Activated T-cell treated with anti-CD3 and anti-CD28 coated beads, Interleukin-2, amount 50 U/mL, for 24 hours (primary cell): ENCODE measurements at regions not wholly inside any gene's neighbourhood (a gene's known extent, or its start where the extent isn't known, plus 50 kb on each side); places are given as distances from the start of the nearest gene placed in this dataset.

Experiments used
- DNase-seq: peaks from one replicate; pipeline ENCODE4 v3.0.0-alpha.2; 2020
- H3K27ac Mint-ChIP-seq: 2 replicates; pipeline ENCODE4 v1.8.0; 2020; ENCODE audit warnings: mild to moderate bottlenecking, mixed read lengths
- H3K27me3 Mint-ChIP-seq: 2 replicates; pipeline ENCODE4 v1.8.0; 2020; ENCODE audit warnings: mixed read lengths
- H3K36me3 Mint-ChIP-seq: 2 replicates; pipeline ENCODE4 v1.8.0; 2020; ENCODE audit warnings: low read depth, mixed read lengths
- H3K4me1 Mint-ChIP-seq: 2 replicates; pipeline ENCODE4 v1.8.0; 2020; ENCODE audit warnings: low read depth, mixed read lengths
- H3K4me3 Mint-ChIP-seq: 2 replicates; pipeline ENCODE4 v1.8.0; 2020; ENCODE audit warnings: mild to moderate bottlenecking, moderate library complexity, mixed read lengths
- H3K9me3 Mint-ChIP-seq: 2 replicates; pipeline ENCODE4 v1.8.0; 2020; ENCODE audit warnings: mixed read lengths

DNA sequence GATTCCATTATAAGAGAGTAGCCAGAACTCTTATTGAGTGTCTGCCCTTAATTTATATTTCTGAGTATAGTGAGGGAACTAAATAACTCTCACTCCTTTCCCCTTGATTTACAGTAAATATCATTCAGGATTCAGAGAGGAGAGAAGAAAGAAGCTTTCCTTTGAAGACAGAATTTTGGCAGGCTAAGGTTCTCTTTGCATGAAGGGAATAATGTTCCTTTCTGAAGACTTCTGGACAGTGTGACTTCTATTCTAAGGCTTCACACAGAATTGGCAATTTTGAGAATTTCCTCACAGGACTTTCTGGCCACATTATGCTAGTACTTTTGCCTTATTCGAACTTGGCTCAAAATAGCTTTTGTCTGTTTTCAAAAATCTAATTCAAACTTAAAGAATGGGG lies 352.2 kb upstream of the FBXO33 start:
- no peaks in the 10 kb centered on the region for H3K4me1 Mint-ChIP-seq
- no peaks in the 10 kb centered on the region for H3K27me3 Mint-ChIP-seq
- DNase-seq = no peak
- no peak overlapping the region for H3K27ac Mint-ChIP-seq
- H3K36me3 Mint-ChIP-seq = no peaks in the 10 kb centered on the region
- H3K9me3 Mint-ChIP-seq = peaks cover 7% of the 10 kb centered on the region
- H3K4me3 Mint-ChIP-seq = no peak overlapping the region

DNA sequence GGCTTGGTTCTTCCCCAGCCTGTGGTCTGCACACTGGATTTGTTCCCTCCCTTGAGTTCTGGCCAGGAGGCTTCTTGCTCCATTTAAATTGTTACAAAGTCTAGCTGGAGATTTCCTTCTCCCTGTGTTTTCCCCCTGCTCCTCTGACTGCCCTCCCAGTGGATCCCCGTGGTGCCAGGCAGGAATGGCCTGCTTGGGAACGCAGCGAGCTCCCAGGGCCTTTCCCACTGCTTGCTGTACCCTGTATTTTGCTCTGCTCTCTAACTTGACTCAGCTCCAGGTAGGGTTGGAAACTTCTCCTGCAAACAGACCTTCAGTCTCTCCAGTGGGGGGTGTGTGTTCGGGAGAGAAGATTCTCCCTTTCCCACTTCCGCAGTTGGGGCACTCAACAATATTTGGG lies 349.2 kb upstream of the FBXO33 start:
- H3K36me3 Mint-ChIP-seq = no peaks in the 10 kb centered on the region
- no peak overlapping the region for H3K4me3 Mint-ChIP-seq
- no peaks in the 10 kb centered on the region for H3K4me1 Mint-ChIP-seq
- no peaks in the 10 kb centered on the region for H3K27me3 Mint-ChIP-seq
- no peak for DNase-seq
- H3K27ac Mint-ChIP-seq = no peak overlapping the region
- H3K9me3 Mint-ChIP-seq = peaks cover 17% of the 10 kb centered on the region

- H3K4me1 Mint-ChIP-seq = peaks cover 4% of the 10 kb centered on the region
- H3K27me3 Mint-ChIP-seq = no peaks in the 10 kb centered on the region
- DNase-seq = no peak
- H3K9me3 Mint-ChIP-seq = peaks cover 12% of the 10 kb centered on the region
- no peak overlapping the region for H3K4me3 Mint-ChIP-seq
- no peaks in the 10 kb centered on the region for H3K36me3 Mint-ChIP-seq
- no peak overlapping the region for H3K27ac Mint-ChIP-seq
These were observed 341.3 kb upstream of the FBXO33 start for GRCh38 chr14:39773387-39774126.

DNA sequence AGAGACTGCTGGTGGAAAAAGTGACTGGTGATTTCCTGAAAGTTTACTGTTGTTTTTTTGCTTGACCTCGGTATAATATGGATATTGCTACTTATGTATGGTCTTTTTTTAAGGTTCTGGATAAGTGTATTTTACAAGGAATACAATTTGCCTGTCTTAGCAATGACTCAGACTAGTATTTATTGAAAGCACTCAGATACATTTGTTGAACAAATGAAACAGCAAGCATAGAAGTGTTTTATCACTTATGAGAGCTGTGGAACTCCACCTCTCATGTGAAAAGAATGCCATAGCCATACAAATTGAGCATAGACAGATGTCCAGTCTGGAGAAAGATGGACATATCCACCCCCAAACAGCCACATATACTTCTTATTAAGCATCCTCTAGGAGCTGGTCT lies 340.4 kb upstream of the FBXO33 start:
- H3K4me3 Mint-ChIP-seq = no peak overlapping the region
- H3K27ac Mint-ChIP-seq = no peak overlapping the region
- no peak for DNase-seq
- peaks cover 4% of the 10 kb centered on the region for H3K9me3 Mint-ChIP-seq
- H3K36me3 Mint-ChIP-seq = no peaks in the 10 kb centered on the region
- peaks cover 6% of the 10 kb centered on the region for H3K4me1 Mint-ChIP-seq
- no peaks in the 10 kb centered on the region for H3K27me3 Mint-ChIP-seq

GRCh38 chr14:39768589-39768988 lies 336.4 kb upstream of the FBXO33 start:
- peaks cover 6% of the 10 kb centered on the region for H3K4me1 Mint-ChIP-seq

GRCh38 chr14:39766397-39767000 lies 334.3 kb upstream of the FBXO33 start:
- no peak overlapping the region for H3K27ac Mint-ChIP-seq
- no peaks in the 10 kb centered on the region for H3K36me3 Mint-ChIP-seq
- H3K27me3 Mint-ChIP-seq = no peaks in the 10 kb centered on the region

More at GRCh38 chr14:39768589-39768988, 336.4 kb upstream of the FBXO33 start:
- H3K4me3 Mint-ChIP-seq = no peak overlapping the region
- no peak for DNase-seq
- H3K27me3 Mint-ChIP-seq = no peaks in the 10 kb centered on the region
- no peak overlapping the region for H3K27ac Mint-ChIP-seq
- H3K36me3 Mint-ChIP-seq = no peaks in the 10 kb centered on the region
- H3K9me3 Mint-ChIP-seq = no peaks in the 10 kb centered on the region

GRCh38 chr14:39765676-39766075 lies 333.4 kb upstream of the FBXO33 start:
- Mint-ChIP-seq H3K9me3 (no peaks in the 10 kb centered on the region), H3K27me3 (no peaks in the 10 kb centered on the region)

More at GRCh38 chr14:39766397-39767000, 334.3 kb upstream of the FBXO33 start:
- H3K4me1 Mint-ChIP-seq = peaks cover 15% of the 10 kb centered on the region
- DNase-seq = no peak
- no peaks in the 10 kb centered on the region for H3K9me3 Mint-ChIP-seq
- no peak overlapping the region for H3K4me3 Mint-ChIP-seq

GRCh38 chr14:39763402-39763890 lies 331.2 kb upstream of the FBXO33 start:
- no peaks in the 10 kb centered on the region for H3K36me3 Mint-ChIP-seq
- peaks cover 13% of the 10 kb centered on the region for H3K4me1 Mint-ChIP-seq
- no peak for DNase-seq
- no peak overlapping the region for H3K4me3 Mint-ChIP-seq
- H3K9me3 Mint-ChIP-seq = no peaks in the 10 kb centered on the region
- no peaks in the 10 kb centered on the region for H3K27me3 Mint-ChIP-seq
- H3K27ac Mint-ChIP-seq = peak overlapping the region; percentile 4

More at GRCh38 chr14:39765676-39766075, 333.4 kb upstream of the FBXO33 start:
- Mint-ChIP-seq H3K27ac (no peak overlapping the region), H3K4me3 (no peak overlapping the region), H3K4me1 (peaks cover 15% of the 10 kb centered on the region), H3K36me3 (no peaks in the 10 kb centered on the region)
- DNase-seq = no peak

DNA sequence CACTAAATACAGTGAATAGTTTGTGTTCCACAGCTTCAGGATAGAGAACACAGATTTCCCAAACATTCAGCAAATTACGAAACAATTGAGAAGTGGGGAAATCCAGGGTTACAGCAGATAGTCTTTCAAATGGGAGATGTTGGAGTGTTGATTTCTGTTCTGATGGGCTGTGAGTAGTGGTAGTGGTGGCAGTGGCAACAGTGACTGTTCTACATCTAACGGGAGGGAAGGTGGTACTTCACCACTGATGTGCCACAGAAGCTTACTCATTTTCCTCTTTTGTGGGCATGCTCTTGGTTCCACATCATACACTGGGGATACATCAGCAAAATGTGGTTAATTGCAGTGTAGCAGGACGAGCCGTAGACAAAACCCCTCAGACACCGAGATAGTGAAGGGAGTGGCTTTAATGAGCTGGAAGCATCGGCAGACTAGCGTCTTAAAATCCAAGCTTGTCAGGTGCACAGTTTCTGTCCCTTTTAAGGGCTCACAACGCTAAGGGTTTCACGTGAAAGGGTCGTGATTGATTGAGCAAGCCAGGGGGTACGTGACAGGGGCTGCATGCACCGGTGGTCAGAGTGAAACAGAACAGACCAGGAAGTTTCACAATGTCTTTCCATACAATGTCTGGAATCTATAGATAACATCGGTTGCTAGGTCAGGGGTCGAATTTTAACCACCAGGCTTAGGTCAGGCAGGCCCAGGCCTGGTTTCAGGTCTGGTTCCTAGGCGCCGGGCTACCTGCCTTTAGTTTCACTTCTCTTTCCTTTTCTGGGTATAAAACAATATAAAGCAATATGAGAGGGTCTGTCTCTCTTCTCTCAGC lies 330.6 kb upstream of the FBXO33 start:
- no peak for DNase-seq
- H3K27me3 Mint-ChIP-seq = no peaks in the 10 kb centered on the region
- H3K4me3 Mint-ChIP-seq = peak overlapping the region; percentile 11
- H3K4me1 Mint-ChIP-seq = peaks cover 11% of the 10 kb centered on the region
- no peaks in the 10 kb centered on the region for H3K9me3 Mint-ChIP-seq
- no peaks in the 10 kb centered on the region for H3K36me3 Mint-ChIP-seq
- peak overlapping the region; percentile 4 for H3K27ac Mint-ChIP-seq

- Mint-ChIP-seq H3K4me1 (no peaks in the 10 kb centered on the region), H3K27me3 (no peaks in the 10 kb centered on the region), H3K36me3 (no peaks in the 10 kb centered on the region), H3K4me3 (no peak overlapping the region), H3K27ac (no peak overlapping the region), H3K9me3 (peaks cover 2% of the 10 kb centered on the region)
- no peak for DNase-seq
These were observed 323.1 kb upstream of the FBXO33 start for GRCh38 chr14:39755269-39755878.

GRCh38 chr14:39740454-39740853 lies 308.2 kb upstream of the FBXO33 start:
- DNase-seq = no peak
- Mint-ChIP-seq H3K27me3 (no peaks in the 10 kb centered on the region), H3K27ac (no peak overlapping the region), H3K4me3 (no peak overlapping the region), H3K4me1 (no peaks in the 10 kb centered on the region), H3K36me3 (no peaks in the 10 kb centered on the region), H3K9me3 (peaks cover 12% of the 10 kb centered on the region)

GRCh38 chr14:39739796-39740195 lies 307.6 kb upstream of the FBXO33 start:
- no peak for DNase-seq
- H3K4me1 Mint-ChIP-seq = no peaks in the 10 kb centered on the region
- no peak overlapping the region for H3K27ac Mint-ChIP-seq
- peaks cover 12% of the 10 kb centered on the region for H3K9me3 Mint-ChIP-seq
- no peaks in the 10 kb centered on the region for H3K36me3 Mint-ChIP-seq
- no peaks in the 10 kb centered on the region for H3K27me3 Mint-ChIP-seq
- no peak overlapping the region for H3K4me3 Mint-ChIP-seq

DNA sequence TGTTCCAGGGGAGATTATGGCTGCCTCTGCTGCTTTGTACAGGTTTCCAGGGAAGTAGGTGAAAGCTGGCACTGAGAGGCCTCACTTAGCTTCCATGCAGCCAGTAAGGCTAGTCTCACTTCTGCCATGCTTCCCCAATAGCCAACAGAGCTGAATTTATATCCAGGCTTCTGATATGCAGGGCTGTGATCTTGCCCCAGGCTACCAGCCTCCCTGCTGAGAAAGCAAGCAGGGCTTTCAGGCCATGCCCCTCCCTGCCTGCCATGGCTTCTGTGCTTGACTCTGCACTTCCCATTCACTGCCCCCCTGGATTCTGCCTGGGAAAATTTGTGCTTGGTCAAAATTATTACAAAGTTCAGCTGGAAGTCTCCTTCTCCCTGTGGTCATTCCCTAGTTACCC lies 302.1 kb upstream of the FBXO33 start:
- Mint-ChIP-seq H3K4me3 (no peak overlapping the region), H3K36me3 (no peaks in the 10 kb centered on the region), H3K9me3 (peaks cover 2% of the 10 kb centered on the region)

DNA sequence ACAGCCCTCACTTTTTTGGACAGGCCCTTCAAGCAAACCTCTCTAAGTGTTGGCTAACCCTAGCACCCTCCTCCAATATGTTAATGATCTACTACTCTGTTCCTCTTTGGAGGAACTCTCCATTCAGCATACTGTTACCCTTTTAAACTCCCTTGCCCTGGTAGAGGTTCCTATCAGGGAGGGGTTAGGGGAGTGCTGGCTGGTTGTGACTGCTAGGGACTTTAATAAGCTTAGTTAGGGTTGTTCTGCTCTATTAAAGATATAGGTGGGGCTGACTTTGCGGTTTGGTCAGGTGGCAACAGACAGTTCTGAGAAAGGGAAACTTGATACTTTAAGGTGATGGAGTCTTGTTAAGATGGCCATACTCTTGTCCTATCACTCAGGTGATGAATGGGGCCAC lies 301.5 kb upstream of the FBXO33 start:
- H3K4me1 Mint-ChIP-seq = no peaks in the 10 kb centered on the region
- no peaks in the 10 kb centered on the region for H3K27me3 Mint-ChIP-seq
- no peak overlapping the region for H3K4me3 Mint-ChIP-seq
- no peak overlapping the region for H3K27ac Mint-ChIP-seq
- no peak for DNase-seq
- no peaks in the 10 kb centered on the region for H3K36me3 Mint-ChIP-seq
- peaks cover 2% of the 10 kb centered on the region for H3K9me3 Mint-ChIP-seq

More for the DNA sequence above, 302.1 kb upstream of the FBXO33 start:
- no peak overlapping the region for H3K27ac Mint-ChIP-seq
- no peaks in the 10 kb centered on the region for H3K27me3 Mint-ChIP-seq
- no peak for DNase-seq
- no peaks in the 10 kb centered on the region for H3K4me1 Mint-ChIP-seq
